Right lobe of liver (tissue), 6 donors: ENCODE measurements at regions not wholly inside any gene's neighbourhood (a gene's known extent, or its start where the extent isn't known, plus 50 kb on each side); places are given as distances from the start of the nearest gene placed in this dataset.
A peak's percentile ranks its signal among the peaks of the same experiment; 100 is the strongest.

Experiments
- ATAC-seq, 4 donors: fragments of 200-7000 bp; cut with Tn5 transposase; one replicate each; pipeline ENCODE4 v1.9.1; 2020; ENCODE audit warnings: mild to moderate bottlenecking in 4 of 4, moderate library complexity in 4 of 4
- DNase-seq, 3 donors: peaks; one replicate each; pipeline ENCODE4 v3.0.0-alpha.2; 2020
- H3K27ac ChIP-seq, 3 donors: fragments of 200-600 bp; one replicate each; pipeline ENCODE4 v1.8.0; 2022
- H3K27me3 ChIP-seq, 2 donors: fragments of 200-600 bp; one replicate each; pipeline ENCODE4 v1.8.0; 2022
- H3K36me3 ChIP-seq, 4 donors: fragments of 200-600 bp; sonication (generic) in 1 of 4; one replicate each; pipeline versions ENCODE4 v1.5.1 to v1.8.0; 2017 to 2022; ENCODE audit warnings: control low read depth in 1 of 4
- H3K4me1 ChIP-seq, 4 donors: fragments of 200-600 bp; sonication (generic) in 1 of 4; one replicate each; pipeline versions ENCODE4 v1.5.1 to v1.8.0; 2017 to 2022; ENCODE audit warnings: control low read depth in 1 of 4
- H3K4me3 ChIP-seq, 3 donors: fragments of 200-600 bp; one replicate each; pipeline ENCODE4 v1.8.0; 2022
- H3K9me3 ChIP-seq, 4 donors: fragments of 200-600 bp; sonication (generic) in 1 of 4; one replicate each; pipeline versions ENCODE4 v1.5.1 to v1.8.0; 2017 to 2022; ENCODE audit warnings: control low read depth in 1 of 4
- POLR2A ChIP-seq: fragments of 450-650 bp; IDR thresholded peaks from one replicate; pipeline ENCODE4 v1.6.1; 2017; ENCODE audit warnings: antibody characterized with exemption, mild to moderate bottlenecking
- WGBS: methylation state at CpG from one replicate; pipeline ENCODE4 v1.1.6; 2018; ENCODE audit warnings: low coverage, low lambda C conversion rate; ENCODE audit not compliant: insufficient coverage; ENCODE audit errors: missing lambda C conversion rate; 5-methylcytosine and 5-hydroxymethylcytosine counted together
- intact Hi-C, 2 donors: fragments of 100-400 bp; cut with DNase I; formaldehyde crosslinking; loops; one replicate each; pipeline versions ENCODE4 v1.11.2 to v1.14.1; 2022
- TF ChIP-seq, protein P1 (sequence below), 4 donors: fragments of 200-600 bp in 3 of 4; fragments of 450-650 bp in 1 of 4; IDR thresholded peaks; one replicate each; pipeline versions ENCODE4 v1.5.1 to v1.8.0; 2016 to 2022; ENCODE audit warnings: antibody characterized with exemption in 4 of 4, mild to moderate bottlenecking in 2 of 4
- donor health status: DM: no; HTN: yes; CAD: no.
- donor health status: DM: no; HTN: no; CAD: no.
- donor health status: DM: no; HTN: no; CAD: no.
- donor health status: DM: no; HTN: yes; CAD: no.
- donor health status: DM: no; HTN: yes; CAD: no.

DNA sequence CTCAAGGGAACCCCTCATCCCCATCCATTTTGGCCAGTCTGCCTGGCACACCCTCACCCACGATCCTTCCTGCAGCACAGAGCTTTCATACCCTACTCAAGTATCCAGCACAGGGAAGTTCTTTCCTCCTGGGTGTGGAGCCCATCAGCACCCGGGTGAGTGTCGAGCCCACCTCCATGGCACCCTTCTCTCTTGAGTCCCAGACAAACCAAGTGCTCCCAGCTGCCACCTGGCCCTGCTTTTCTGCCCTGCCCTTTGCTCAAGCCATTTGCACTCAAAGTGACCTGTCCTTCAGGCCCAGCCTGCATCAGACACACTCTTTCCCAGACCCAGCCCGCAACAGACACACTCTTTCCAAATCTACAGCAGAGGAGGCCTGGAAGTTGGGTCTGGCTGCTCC is 257.2 kb downstream of the DLL1 start:
- peaks cover 0 to 13% (median 6%) of the 10 kb centered on the region in 4 donors for H3K4me1 ChIP-seq
- no peak for TF ChIP-seq POLR2A
- TF ChIP-seq, protein P1, sequence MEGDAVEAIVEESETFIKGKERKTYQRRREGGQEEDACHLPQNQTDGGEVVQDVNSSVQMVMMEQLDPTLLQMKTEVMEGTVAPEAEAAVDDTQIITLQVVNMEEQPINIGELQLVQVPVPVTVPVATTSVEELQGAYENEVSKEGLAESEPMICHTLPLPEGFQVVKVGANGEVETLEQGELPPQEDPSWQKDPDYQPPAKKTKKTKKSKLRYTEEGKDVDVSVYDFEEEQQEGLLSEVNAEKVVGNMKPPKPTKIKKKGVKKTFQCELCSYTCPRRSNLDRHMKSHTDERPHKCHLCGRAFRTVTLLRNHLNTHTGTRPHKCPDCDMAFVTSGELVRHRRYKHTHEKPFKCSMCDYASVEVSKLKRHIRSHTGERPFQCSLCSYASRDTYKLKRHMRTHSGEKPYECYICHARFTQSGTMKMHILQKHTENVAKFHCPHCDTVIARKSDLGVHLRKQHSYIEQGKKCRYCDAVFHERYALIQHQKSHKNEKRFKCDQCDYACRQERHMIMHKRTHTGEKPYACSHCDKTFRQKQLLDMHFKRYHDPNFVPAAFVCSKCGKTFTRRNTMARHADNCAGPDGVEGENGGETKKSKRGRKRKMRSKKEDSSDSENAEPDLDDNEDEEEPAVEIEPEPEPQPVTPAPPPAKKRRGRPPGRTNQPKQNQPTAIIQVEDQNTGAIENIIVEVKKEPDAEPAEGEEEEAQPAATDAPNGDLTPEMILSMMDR (IDR thresholded peaks at IDR 0.05) = no peak
- H3K27me3 ChIP-seq = no peaks in the 10 kb centered on the region
- intact Hi-C loops = no loop called here
- H3K27ac ChIP-seq = no peak overlapping the region
- DNase-seq (peak in 1 of 3 donors; percentile 31), ATAC-seq (no peak)
- H3K9me3 ChIP-seq = no peaks in the 10 kb centered on the region
- H3K4me3 ChIP-seq = no peak overlapping the region
- WGBS = 100% methylated on average over 1 of the region's 4 CpGs
- no peaks in the 10 kb centered on the region for H3K36me3 ChIP-seq

DNA sequence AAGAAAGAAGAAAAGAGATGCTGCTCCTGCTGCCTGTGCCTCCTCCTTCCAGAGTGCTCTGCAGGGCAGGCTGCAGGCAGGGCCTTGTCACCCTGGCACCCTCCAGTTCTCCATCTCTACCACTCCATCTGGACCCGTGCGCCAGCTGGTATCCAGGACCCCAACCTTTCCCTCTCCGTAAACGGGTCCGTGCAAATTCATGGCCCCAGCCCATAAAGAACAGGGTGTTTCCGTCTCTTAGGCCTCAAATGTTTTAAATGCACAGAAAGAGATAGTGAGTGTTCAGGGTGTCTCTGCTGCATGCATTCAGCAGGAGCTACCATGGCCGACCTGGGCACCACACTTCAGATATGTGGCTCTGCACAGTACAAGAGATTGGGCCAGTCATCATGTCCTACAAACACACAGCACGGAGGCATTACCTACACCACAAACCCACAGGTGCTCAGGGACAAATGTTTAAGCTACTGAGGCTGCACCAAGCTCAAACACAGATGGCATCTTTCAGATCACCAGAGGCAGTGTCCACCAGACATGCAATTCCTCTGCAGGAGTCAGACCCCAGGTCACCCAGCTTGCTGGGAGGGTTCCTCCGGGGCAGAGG is 258.1 kb downstream of the DLL1 start:
- 92% methylated on average over 2 of the region's 9 CpGs for WGBS
- Histone ChIP-seq H3K27me3 (no peaks in the 10 kb centered on the region), H3K27ac (no peak overlapping the region), H3K4me3 (no peak overlapping the region), H3K36me3 (no peaks in the 10 kb centered on the region), H3K9me3 (no peaks in the 10 kb centered on the region), H3K4me1 (peaks cover 0 to 13% (median 6%) of the 10 kb centered on the region in 4 donors)
- intact Hi-C loops = no loop called here
- no peak for TF ChIP-seq POLR2A
- TF ChIP-seq, protein P1 (IDR thresholded peaks at IDR 0.05) = no peak
- DNase-seq (peak in 1 of 3 donors; percentile 44), ATAC-seq (no peak)

DNA sequence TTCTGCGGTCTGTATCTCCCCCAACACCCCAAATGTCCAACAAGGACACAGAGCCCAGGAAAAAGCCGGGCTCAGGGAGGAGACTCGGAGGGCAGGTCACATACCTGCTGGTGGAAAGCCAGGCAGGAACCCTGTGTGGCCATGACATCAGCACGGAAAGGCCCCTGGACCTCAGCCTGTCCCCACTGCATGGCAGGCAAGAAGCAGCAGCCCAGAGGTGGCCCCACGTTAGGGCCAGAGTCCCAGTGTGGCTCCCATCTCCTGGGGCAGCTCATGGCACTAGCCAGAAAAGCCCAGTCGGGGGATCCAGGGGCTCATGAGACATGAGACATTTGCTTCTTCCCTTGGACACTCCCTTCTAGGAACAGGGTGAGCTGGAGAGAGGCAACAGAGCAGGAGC is 258.7 kb downstream of the DLL1 start:
- WGBS = no CpG with 5 or more reads among the region's 6 CpGs
- DNase-seq = peak in 1 of 3 donors; percentile 44
- ATAC-seq = no peak

DNA sequence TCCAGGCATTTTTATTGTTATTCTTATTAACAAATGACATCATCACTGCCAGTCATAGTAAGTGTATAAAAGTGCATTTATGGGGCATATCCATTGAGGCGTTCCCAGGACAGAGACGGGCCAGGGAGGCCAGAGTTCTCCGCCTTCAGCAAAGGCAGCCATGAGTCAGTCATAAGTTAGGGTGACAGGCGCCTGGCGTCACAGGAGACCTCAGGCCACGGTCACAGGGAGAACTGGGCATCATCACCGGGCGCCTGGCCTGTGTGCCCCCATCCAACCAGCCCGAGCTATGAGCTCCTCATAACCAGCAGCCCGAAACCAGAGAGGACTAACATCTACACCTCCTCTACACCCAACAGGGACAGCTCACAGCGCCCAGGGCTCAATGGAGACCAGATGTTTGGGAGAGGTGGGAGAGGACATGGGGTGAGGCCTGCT is 259.2 kb downstream of the DLL1 start:
- intact Hi-C loops = no loop called here
- Histone ChIP-seq H3K4me1 (peaks cover 0 to 13% (median 6%) of the 10 kb centered on the region in 4 donors), H3K9me3 (no peaks in the 10 kb centered on the region), H3K36me3 (no peaks in the 10 kb centered on the region), H3K27me3 (no peaks in the 10 kb centered on the region), H3K4me3 (no peak overlapping the region), H3K27ac (no peak overlapping the region)
- DNase-seq (peak in 1 of 3 donors; percentile 39), ATAC-seq (no peak)
- no peak for TF ChIP-seq POLR2A
- TF ChIP-seq, protein P1 (IDR thresholded peaks at IDR 0.05) = no peak
- WGBS = 72% methylated on average over 4 of the region's 11 CpGs

More for the DNA sequence above, 258.7 kb downstream of the DLL1 start:
- Histone ChIP-seq H3K4me3 (no peak overlapping the region), H3K36me3 (no peaks in the 10 kb centered on the region), H3K4me1 (peaks cover 0 to 13% (median 6%) of the 10 kb centered on the region in 4 donors), H3K9me3 (no peaks in the 10 kb centered on the region), H3K27me3 (no peaks in the 10 kb centered on the region), H3K27ac (no peak overlapping the region)
- intact Hi-C loops = no loop called here
- no peak for TF ChIP-seq POLR2A
- TF ChIP-seq, protein P1 (IDR thresholded peaks at IDR 0.05) = no peak
